CD4-positive, CD25-positive, alpha-beta regulatory T cell (primary cell): ENCODE measurements at regions not wholly inside any gene's neighbourhood (a gene's known extent, or its start where the extent isn't known, plus 50 kb on each side); places are given as distances from the start of the nearest gene placed in this dataset.

Experiments used
- ATAC-seq, 2 donors: fragments of 150-1000 bp; cut with Tn5 transposase; one replicate each; pipeline ENCODE4 v1.10.0; 2021; ENCODE audit warnings: low read depth in 2 of 2, moderate number of reproducible peaks in 2 of 2, moderate library complexity in 1 of 2
- DNase-seq, 3 donors: peaks; one replicate each; pipeline versions ENCODE4 v3.0.0 to v3.0.0-alpha.2; 2012 to 2022; ENCODE audit warnings: mixed read lengths in 1 of 3
- H3K27ac ChIP-seq: one replicate; pipeline ENCODE4 v1.7.0; 2013; ENCODE audit warnings: mild to moderate bottlenecking, low read length; ENCODE audit not compliant: insufficient read depth, poor library complexity, severe bottlenecking
- H3K27me3 ChIP-seq: one replicate; pipeline ENCODE4 v1.7.0; 2013; ENCODE audit warnings: low read length; ENCODE audit not compliant: control insufficient read depth, insufficient read depth
- H3K36me3 ChIP-seq: one replicate; pipeline ENCODE4 v1.7.0; 2013; ENCODE audit warnings: mild to moderate bottlenecking, low read length, moderate library complexity; ENCODE audit not compliant: control insufficient read depth, insufficient read depth
- H3K4me1 ChIP-seq: 2 replicates; pipeline ENCODE4 v1.7.0; 2013; ENCODE audit warnings: mild to moderate bottlenecking, low read length; ENCODE audit not compliant: insufficient read depth, control insufficient read depth, poor library complexity, severe bottlenecking
- H3K4me3 ChIP-seq: one replicate; pipeline ENCODE4 v1.7.0; 2013; ENCODE audit warnings: low read depth, mild to moderate bottlenecking, low read length, moderate library complexity
- H3K9me3 ChIP-seq, 2 experiments: 1 replicate in 1 of 2; 2 replicates in 1 of 2; pipeline ENCODE4 v1.7.0; 2013; ENCODE audit warnings: low read length in 2 of 2, mild to moderate bottlenecking in 1 of 2, moderate library complexity in 1 of 2; ENCODE audit not compliant: control insufficient read depth in 2 of 2
- H3K27ac Mint-ChIP-seq, 3 donors: one replicate each; pipeline ENCODE4 v1.8.0; 2020 to 2022; ENCODE audit warnings: mild to moderate bottlenecking in 3 of 3, mixed read lengths in 3 of 3, moderate library complexity in 2 of 3
- H3K27me3 Mint-ChIP-seq: one replicate; pipeline ENCODE4 v1.8.0; 2022; ENCODE audit warnings: mild to moderate bottlenecking, mixed read lengths
- H3K36me3 Mint-ChIP-seq: one replicate; pipeline ENCODE4 v1.8.0; 2020; ENCODE audit warnings: mixed read lengths
- H3K4me1 Mint-ChIP-seq, 4 donors: one replicate each; pipeline ENCODE4 v1.8.0; 2020 to 2022; ENCODE audit warnings: mixed read lengths in 4 of 4, mild to moderate bottlenecking in 1 of 4
- H3K4me3 Mint-ChIP-seq, 4 donors: one replicate each; pipeline ENCODE4 v1.8.0; 2020 to 2022; ENCODE audit warnings: mild to moderate bottlenecking in 4 of 4, mixed read lengths in 4 of 4, moderate library complexity in 3 of 4
- H3K9me3 Mint-ChIP-seq, 7 donors: one replicate each; pipeline ENCODE4 v1.8.0; 2020 to 2022; ENCODE audit warnings: mixed read lengths in 7 of 7, mild to moderate bottlenecking in 3 of 7, moderate library complexity in 2 of 7

GRCh38 chr4:33561259-33561658 is 2683.1 kb downstream of the ARAP2 start:
- Mint-ChIP-seq H3K9me3 (peaks cover 0 to 13% (median 2%) of the 10 kb centered on the region in 7 donors), H3K27ac (no peak overlapping the region), H3K36me3 (no peaks in the 10 kb centered on the region), H3K4me1 (no peaks in the 10 kb centered on the region), H3K4me3 (no peak overlapping the region), H3K27me3 (no peaks in the 10 kb centered on the region)
- ATAC-seq (no peak), DNase-seq (no peak)
- Histone ChIP-seq H3K4me3 (no peak overlapping the region), H3K9me3 (peaks cover 2 to 5% of the 10 kb centered on the region in 2 experiments), H3K27ac (no peak overlapping the region), H3K4me1 (no peaks in the 10 kb centered on the region), H3K36me3 (no peaks in the 10 kb centered on the region), H3K27me3 (no peaks in the 10 kb centered on the region)

GRCh38 chr4:33566649-33567048 is 2677.7 kb downstream of the ARAP2 start:
- peaks cover 2 to 5% of the 10 kb centered on the region in 2 experiments for H3K9me3 ChIP-seq
- no peak overlapping the region for H3K4me3 Mint-ChIP-seq
- no peaks in the 10 kb centered on the region for H3K4me1 Mint-ChIP-seq
- no peaks in the 10 kb centered on the region for H3K27me3 Mint-ChIP-seq
- ATAC-seq (no peak), DNase-seq (no peak)
- H3K27me3 ChIP-seq = no peaks in the 10 kb centered on the region
- no peak overlapping the region for H3K4me3 ChIP-seq
- no peak overlapping the region for H3K27ac Mint-ChIP-seq
- H3K27ac ChIP-seq = no peak overlapping the region
- H3K4me1 ChIP-seq = no peaks in the 10 kb centered on the region
- H3K36me3 ChIP-seq = no peaks in the 10 kb centered on the region
- no peaks in the 10 kb centered on the region for H3K36me3 Mint-ChIP-seq
- H3K9me3 Mint-ChIP-seq = peaks cover 0 to 12% (median 2%) of the 10 kb centered on the region in 7 donors

- H3K9me3 ChIP-seq = no peaks in the 10 kb centered on the region
- H3K27ac ChIP-seq = no peak overlapping the region
- H3K4me1 ChIP-seq = no peaks in the 10 kb centered on the region
- no peaks in the 10 kb centered on the region for H3K27me3 Mint-ChIP-seq
- H3K36me3 ChIP-seq = no peaks in the 10 kb centered on the region
- peaks cover 0 to 40% (median 7%) of the 10 kb centered on the region in 7 donors for H3K9me3 Mint-ChIP-seq
- no peaks in the 10 kb centered on the region for H3K36me3 Mint-ChIP-seq
- no peak overlapping the region for H3K4me3 Mint-ChIP-seq
- DNase-seq (no peak), ATAC-seq (no peak)
- H3K27ac Mint-ChIP-seq = no peak overlapping the region
- H3K4me1 Mint-ChIP-seq = no peaks in the 10 kb centered on the region
- no peak overlapping the region for H3K4me3 ChIP-seq
- H3K27me3 ChIP-seq = no peaks in the 10 kb centered on the region
Observed at GRCh38 chr4:33577791-33578190, 2666.5 kb downstream of the ARAP2 start.

GRCh38 chr4:33579951-33580350 is 2664.4 kb downstream of the ARAP2 start:
- DNase-seq (no peak), ATAC-seq (no peak)
- Histone ChIP-seq H3K27ac (no peak overlapping the region), H3K27me3 (no peaks in the 10 kb centered on the region), H3K4me3 (no peak overlapping the region), H3K9me3 (no peaks in the 10 kb centered on the region), H3K36me3 (no peaks in the 10 kb centered on the region), H3K4me1 (no peaks in the 10 kb centered on the region)
- peaks cover 0 to 40% (median 7%) of the 10 kb centered on the region in 7 donors for H3K9me3 Mint-ChIP-seq
- H3K27ac Mint-ChIP-seq = no peak overlapping the region
- H3K36me3 Mint-ChIP-seq = no peaks in the 10 kb centered on the region
- H3K4me3 Mint-ChIP-seq = no peak overlapping the region
- no peaks in the 10 kb centered on the region for H3K4me1 Mint-ChIP-seq
- no peaks in the 10 kb centered on the region for H3K27me3 Mint-ChIP-seq

- Histone ChIP-seq H3K27me3 (no peaks in the 10 kb centered on the region), H3K4me3 (no peak overlapping the region), H3K4me1 (no peaks in the 10 kb centered on the region), H3K36me3 (no peaks in the 10 kb centered on the region), H3K9me3 (peaks cover 7 to 29% of the 10 kb centered on the region in 2 experiments), H3K27ac (no peak overlapping the region)
- Mint-ChIP-seq H3K4me1 (no peaks in the 10 kb centered on the region), H3K9me3 (peaks cover 0 to 40% (median 10%) of the 10 kb centered on the region in 7 donors), H3K36me3 (no peaks in the 10 kb centered on the region), H3K27ac (no peak overlapping the region), H3K27me3 (no peaks in the 10 kb centered on the region), H3K4me3 (no peak overlapping the region)
- no peak for ATAC-seq
- DNase-seq = no peak
Observed at GRCh38 chr4:33592701-33593100, 2651.6 kb downstream of the ARAP2 start.

- H3K9me3 ChIP-seq = peaks cover 2 to 18% of the 10 kb centered on the region in 2 experiments
- H3K4me1 ChIP-seq = no peaks in the 10 kb centered on the region
- DNase-seq (no peak), ATAC-seq (no peak)
- no peak overlapping the region for H3K4me3 Mint-ChIP-seq
- H3K27ac ChIP-seq = no peak overlapping the region
- H3K27me3 Mint-ChIP-seq = no peaks in the 10 kb centered on the region
- no peak overlapping the region for H3K4me3 ChIP-seq
- H3K27ac Mint-ChIP-seq = peak overlapping the region in 1 of 3 donors; percentile 22
- H3K4me1 Mint-ChIP-seq = no peaks in the 10 kb centered on the region
- no peaks in the 10 kb centered on the region for H3K27me3 ChIP-seq
- peaks cover 0 to 42% (median 7%) of the 10 kb centered on the region in 7 donors for H3K9me3 Mint-ChIP-seq
- H3K36me3 Mint-ChIP-seq = no peaks in the 10 kb centered on the region
- no peaks in the 10 kb centered on the region for H3K36me3 ChIP-seq
Observed at GRCh38 chr4:33606951-33607350, 2637.4 kb downstream of the ARAP2 start.

GRCh38 chr4:33616121-33616520 is 2628.2 kb downstream of the ARAP2 start:
- Histone ChIP-seq H3K27ac (no peak overlapping the region), H3K4me1 (no peaks in the 10 kb centered on the region), H3K27me3 (no peaks in the 10 kb centered on the region), H3K9me3 (no peaks in the 10 kb centered on the region), H3K36me3 (no peaks in the 10 kb centered on the region), H3K4me3 (no peak overlapping the region)
- Mint-ChIP-seq H3K36me3 (no peaks in the 10 kb centered on the region), H3K27ac (no peak overlapping the region), H3K27me3 (no peaks in the 10 kb centered on the region), H3K4me3 (no peak overlapping the region), H3K9me3 (peaks cover 2 to 24% (median 8%) of the 10 kb centered on the region in 7 donors), H3K4me1 (no peaks in the 10 kb centered on the region)
- ATAC-seq = no peak
- no peak for DNase-seq

- Histone ChIP-seq H3K27me3 (no peaks in the 10 kb centered on the region), H3K27ac (no peak overlapping the region), H3K4me3 (no peak overlapping the region), H3K9me3 (peaks cover 4 to 6% of the 10 kb centered on the region in 2 experiments), H3K36me3 (no peaks in the 10 kb centered on the region), H3K4me1 (no peaks in the 10 kb centered on the region)
- H3K4me3 Mint-ChIP-seq = no peak overlapping the region
- H3K36me3 Mint-ChIP-seq = no peaks in the 10 kb centered on the region
- H3K27ac Mint-ChIP-seq = no peak overlapping the region
- peaks cover 3 to 28% (median 12%) of the 10 kb centered on the region in 7 donors for H3K9me3 Mint-ChIP-seq
- no peaks in the 10 kb centered on the region for H3K27me3 Mint-ChIP-seq
- ATAC-seq (no peak), DNase-seq (no peak)
- H3K4me1 Mint-ChIP-seq = no peaks in the 10 kb centered on the region
Observed at GRCh38 chr4:33625748-33626147, 2618.6 kb downstream of the ARAP2 start.
